ENCODE measurements at regions not wholly inside any gene's neighbourhood (a gene's known extent, or its start where the extent isn't known, plus 50 kb on each side); places are given as distances from the start of the nearest gene placed in this dataset.

GRCh38 chr13:79124183-79124582, 281.9 kb downstream of the RBM26 start:
- POLR2A ChIA-PET = interaction anchor here (0.6 kb wide), 1 partner anchor 37 kb away, joined by 4 read pairs; no protein-coding TSS in a partner anchor
- Mint-ChIP-seq H3K4me3 (no peak overlapping the region), H3K27me3 (ENCODE audit: low read depth) (no peaks in the 10 kb centered on the region), H3K9me3 (peaks cover 16% of the 10 kb centered on the region), H3K36me3 (0 out of 2 replicates have a peak, but pooled peaks cover 3% of the 10 kb centered on the region), H3K4me1 (peaks cover 4% of the 10 kb centered on the region; the same call in 1 of the 2 replicates), H3K27ac (no peak overlapping the region)
- no peak for TF ChIP-seq USF1 (CRISPR knock-in tag; IDR thresholded peaks at IDR 0.05)
- no peak for TF ChIP-seq FOXP4 (CRISPR knock-in tag; IDR thresholded peaks at IDR 0.05)
- no peak for TF ChIP-seq ATF3 (CRISPR knock-in tag; conservative IDR thresholded peaks at IDR 0.05)
- no peak for TF ChIP-seq JUN (CRISPR knock-in tag; IDR thresholded peaks at IDR 0.05)
- no peak for TF ChIP-seq HMGXB4 (CRISPR knock-in tag; IDR thresholded peaks at IDR 0.05)
- no peak for TF ChIP-seq HMGA2 (CRISPR knock-in tag; IDR thresholded peaks at IDR 0.05)
- TF ChIP-seq ZSCAN18 (CRISPR knock-in tag; IDR thresholded peaks at IDR 0.05) = no peak
- TF ChIP-seq GRHL2 (CRISPR knock-in tag; IDR thresholded peaks at IDR 0.05; ENCODE audit: insufficient replicate concordance, severe bottlenecking) = no peak
- no peak for TF ChIP-seq SP1 (CRISPR knock-in tag; conservative IDR thresholded peaks at IDR 0.05)
- TF ChIP-seq USF2 (CRISPR knock-in tag; IDR thresholded peaks at IDR 0.05) = no peak
- no peak for TF ChIP-seq NR1H2 (CRISPR knock-in tag; IDR thresholded peaks at IDR 0.05)
- no peak for TF ChIP-seq NFYB (CRISPR knock-in tag; conservative IDR thresholded peaks at IDR 0.05; ENCODE audit: low read depth)
- no peak for TF ChIP-seq ZNF121 (CRISPR knock-in tag; IDR thresholded peaks at IDR 0.05)
- no peak for TF ChIP-seq EMX1 (CRISPR knock-in tag; IDR thresholded peaks at IDR 0.05)
- ATAC-seq = no peak
- CTCF ChIA-PET = interaction anchor here (0.6 kb wide), 1 partner anchor 674 kb away, joined by 3 read pairs; no protein-coding TSS in a partner anchor
- no peak for DNase-seq (ENCODE audit: low spot score)

- H3K27ac Mint-ChIP-seq = no peak overlapping the region
- no peak for TF ChIP-seq KAT7 (CRISPR knock-in tag; IDR thresholded peaks at IDR 0.05; ENCODE audit: borderline replicate concordance)
- TF ChIP-seq NR3C1 (CRISPR knock-in tag; conservative IDR thresholded peaks at IDR 0.05; ENCODE audit: low read depth) = no peak
- no peak for TF ChIP-seq PRDM15 (CRISPR knock-in tag; IDR thresholded peaks at IDR 0.05)
- TF ChIP-seq FOXK1 (CRISPR knock-in tag; IDR thresholded peaks at IDR 0.05) = no peak
- no peak for TF ChIP-seq ATF3 (CRISPR knock-in tag; conservative IDR thresholded peaks at IDR 0.05)
- TF ChIP-seq CTCF (IDR thresholded peaks at IDR 0.05) = no peak
- no peak for TF ChIP-seq HMGXB4 (CRISPR knock-in tag; IDR thresholded peaks at IDR 0.05)
- no peak for TF ChIP-seq JAZF1 (CRISPR knock-in tag; IDR thresholded peaks at IDR 0.05)
- H3K36me3 Mint-ChIP-seq = no peaks in the 10 kb centered on the region
- DNase-seq (ENCODE audit: low spot score) (no peak), ATAC-seq (no peak)
- ChIA-PET POLR2A (no interaction called here), CTCF (no interaction called here)
- peaks cover 4% of the 10 kb centered on the region; the same call in 1 of the 2 replicates for H3K4me1 Mint-ChIP-seq
- peaks cover 3% of the 10 kb centered on the region for H3K9me3 Mint-ChIP-seq
- no peak overlapping the region for H3K4me3 Mint-ChIP-seq
- no peaks in the 10 kb centered on the region for H3K27me3 Mint-ChIP-seq (ENCODE audit: low read depth)
Measured at GRCh38 chr13:79121286-79121685, 284.8 kb downstream of the RBM26 start.
